Left renal pelvis (tissue), 4 donors: ENCODE measurements at regions not wholly inside any gene's neighbourhood (a gene's known extent, or its start where the extent isn't known, plus 50 kb on each side); places are given as distances from the start of the nearest gene placed in this dataset.

Source experiments
- DNase-seq, 4 donors: peaks; one replicate each; pipeline ENCODE4 v3.0.0-alpha.2; 2013; ENCODE audit warnings: low read depth in 4 of 4, low spot score in 3 of 4

- no peak for DNase-seq
Measured at GRCh38 chr7:18400726-18401125, 94.8 kb upstream of the HDAC9 start.

GRCh38 chr7:18401757-18402156 is 93.8 kb upstream of the HDAC9 start:
- no peak for DNase-seq

DNA sequence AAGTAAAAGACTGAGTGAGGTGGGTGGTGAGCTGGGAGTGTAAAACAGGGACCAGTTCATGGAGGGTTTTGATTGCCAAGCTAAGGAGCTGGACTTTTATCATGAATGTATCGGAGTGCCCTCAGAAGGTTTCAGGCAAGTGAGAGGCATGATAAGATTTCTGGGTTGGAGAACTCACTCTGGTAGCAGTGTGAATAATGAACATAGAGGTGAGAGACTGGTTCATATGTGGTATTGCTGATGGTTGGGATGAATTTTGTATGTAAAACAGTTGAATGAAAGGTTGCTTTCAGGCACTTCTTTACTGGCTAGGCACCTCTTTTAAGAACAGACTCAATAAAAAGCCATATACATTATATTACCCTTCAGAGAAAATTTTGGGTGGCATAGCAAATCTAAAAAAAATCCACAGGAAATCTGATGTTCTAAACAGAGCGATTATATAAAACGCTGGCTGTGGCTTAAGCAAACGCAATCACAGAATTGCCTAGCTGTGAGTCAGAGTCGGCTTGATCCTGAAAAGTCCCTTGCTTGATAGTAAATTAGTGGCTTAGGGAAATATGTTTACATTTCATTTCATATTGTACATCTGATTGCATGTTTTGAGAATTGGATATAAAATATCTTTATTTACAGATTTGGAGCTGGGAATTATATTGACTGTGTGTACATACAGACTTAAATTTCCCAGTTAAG is 92.9 kb upstream of the HDAC9 start:
- no peak for DNase-seq

DNA sequence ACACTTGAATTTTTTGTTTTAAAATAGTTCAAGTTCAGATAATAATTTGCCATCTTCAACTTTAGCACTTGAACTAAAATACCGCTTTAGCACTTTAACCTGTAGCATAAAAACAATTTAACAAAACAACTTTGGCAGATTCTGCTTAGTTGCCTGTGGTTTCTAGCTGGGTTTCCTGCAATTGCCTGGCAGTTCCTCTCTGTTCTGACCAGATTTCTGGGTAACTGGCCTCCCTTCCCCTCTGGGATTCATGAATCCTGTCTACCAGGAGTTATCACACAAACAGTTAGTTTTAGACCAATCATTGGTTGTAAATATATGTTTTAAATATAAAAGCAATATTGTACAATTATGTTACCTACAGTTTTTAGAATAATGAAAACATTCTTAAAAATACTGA is 89.8 kb upstream of the HDAC9 start:
- DNase-seq, result no peak

GRCh38 chr7:18407385-18407784 is 88.2 kb upstream of the HDAC9 start:
- no peak for DNase-seq

DNA sequence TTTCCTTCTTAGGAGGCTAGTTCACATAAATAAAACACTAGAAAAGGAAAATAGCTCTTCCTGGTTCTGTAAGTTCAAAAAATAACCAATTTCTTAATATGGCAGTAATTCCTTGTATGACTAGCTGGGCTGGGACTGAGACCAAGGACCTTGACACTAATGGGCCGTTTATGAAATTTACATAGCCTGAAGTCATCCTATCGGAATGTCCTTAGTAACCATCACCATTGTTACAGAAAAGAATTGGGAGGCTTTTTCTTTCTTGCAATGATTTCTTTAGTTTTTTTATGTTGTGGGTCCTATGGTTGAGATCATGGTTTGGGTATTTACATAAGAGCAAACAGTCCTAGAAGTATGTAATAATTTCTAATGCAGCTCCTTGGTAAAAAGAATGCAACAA is 87.1 kb upstream of the HDAC9 start:
- DNase-seq, result no peak

GRCh38 chr7:18408868-18409267 is 86.7 kb upstream of the HDAC9 start:
- no peak for DNase-seq

GRCh38 chr7:18413447-18413846 is 82.1 kb upstream of the HDAC9 start:
- no peak for DNase-seq

GRCh38 chr7:18414885-18415284 is 80.7 kb upstream of the HDAC9 start:
- no peak for DNase-seq

GRCh38 chr7:18416988-18417387 is 78.6 kb upstream of the HDAC9 start:
- no peak for DNase-seq

DNA sequence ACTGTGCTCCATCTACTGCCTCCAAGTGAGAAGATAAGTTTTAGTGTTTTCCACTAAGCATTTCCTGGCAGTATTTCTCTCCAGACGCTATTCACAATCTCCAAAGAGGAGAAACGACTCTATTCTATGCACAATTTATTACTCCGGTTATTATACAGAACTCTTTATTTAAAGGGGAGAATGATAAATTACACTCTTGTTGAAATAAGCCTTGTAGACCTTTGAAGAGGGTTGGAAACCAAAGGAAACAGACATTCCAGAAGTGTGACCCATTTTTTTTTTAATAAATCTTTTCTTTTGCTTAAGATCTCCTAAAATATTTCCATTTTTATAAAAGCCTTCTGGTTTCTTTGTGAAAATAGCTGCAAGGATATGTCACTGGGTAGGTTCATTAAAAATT is 76.1 kb upstream of the HDAC9 start:
- no peak for DNase-seq

GRCh38 chr7:18420108-18420507 is 75.4 kb upstream of the HDAC9 start:
- DNase-seq, result no peak

DNA sequence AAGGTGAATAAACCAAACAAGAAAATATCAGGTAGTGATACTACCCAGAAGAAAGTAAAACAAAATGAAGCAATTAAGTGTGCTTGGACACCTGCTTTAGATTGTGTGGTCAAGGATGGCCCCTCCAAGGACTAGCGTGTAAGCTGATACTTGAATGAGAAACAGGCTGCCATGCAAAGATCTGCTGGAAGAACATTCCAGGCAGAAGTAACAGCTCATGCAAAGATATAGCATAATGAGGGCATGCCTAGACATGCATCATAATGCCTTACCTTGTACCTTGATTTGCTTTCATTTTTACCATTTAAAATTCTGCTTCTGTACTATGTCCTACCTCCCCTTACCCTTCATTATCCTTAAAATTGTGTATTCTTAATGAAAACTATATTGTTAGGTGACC is 74.8 kb upstream of the HDAC9 start:
- no peak for DNase-seq

DNA sequence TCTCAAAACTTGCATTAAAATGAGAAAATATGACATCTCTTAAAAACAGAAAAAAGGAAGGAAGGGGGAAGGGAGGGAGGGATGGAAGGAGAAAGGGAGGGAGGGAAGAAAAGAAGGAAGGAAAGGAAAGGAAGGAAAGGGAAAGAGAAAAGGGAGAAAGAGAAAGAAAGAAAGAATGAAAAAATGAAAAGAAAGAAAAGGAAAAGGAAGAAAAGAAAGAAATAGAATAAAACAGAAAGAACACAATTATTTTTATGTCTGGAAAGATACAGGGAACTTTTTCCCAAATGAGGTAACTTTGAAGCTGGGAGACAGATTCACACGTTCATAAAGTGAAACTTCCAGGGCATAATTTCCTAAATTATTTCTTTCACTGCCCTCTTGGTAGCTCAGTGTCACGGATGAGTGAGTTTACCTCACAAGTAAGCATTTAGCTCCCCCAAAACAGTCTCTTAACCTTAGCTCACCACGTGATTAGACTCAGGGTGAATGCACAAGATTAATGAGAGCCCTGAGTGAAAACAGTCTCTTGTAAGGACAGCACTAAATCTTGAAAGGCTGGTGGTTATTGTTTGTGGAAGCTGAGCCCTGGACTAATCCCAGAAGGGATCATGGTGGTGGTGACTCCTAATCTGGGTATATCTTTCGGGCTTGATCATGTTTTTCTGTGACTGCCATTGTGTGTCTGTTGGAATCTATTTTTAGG is 74.1 kb upstream of the HDAC9 start:
- DNase-seq, result no peak

DNA sequence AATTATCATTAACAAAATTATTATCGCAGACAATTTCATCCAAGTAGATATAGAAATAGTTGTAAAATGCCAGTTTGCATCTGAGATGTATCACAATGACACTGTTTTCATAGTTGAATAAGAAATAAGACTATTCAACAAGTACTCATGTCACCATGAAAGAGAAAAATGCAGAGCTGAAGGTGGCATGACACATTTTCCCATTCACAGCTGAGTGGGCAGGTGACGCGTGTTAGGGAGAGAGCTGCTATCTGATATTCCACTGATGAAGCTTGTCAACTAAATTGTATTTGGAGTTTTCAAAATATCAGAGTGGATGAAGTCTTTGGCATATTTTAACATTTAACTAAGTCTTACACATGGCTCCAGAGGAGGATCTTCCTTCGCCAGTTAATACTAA is 70.3 kb upstream of the HDAC9 start:
- no peak for DNase-seq

GRCh38 chr7:18425838-18426445 is 69.6 kb upstream of the HDAC9 start:
- no peak for DNase-seq

- DNase-seq, result no peak
Measured at GRCh38 chr7:18426564-18427226, 68.9 kb upstream of the HDAC9 start.

DNA sequence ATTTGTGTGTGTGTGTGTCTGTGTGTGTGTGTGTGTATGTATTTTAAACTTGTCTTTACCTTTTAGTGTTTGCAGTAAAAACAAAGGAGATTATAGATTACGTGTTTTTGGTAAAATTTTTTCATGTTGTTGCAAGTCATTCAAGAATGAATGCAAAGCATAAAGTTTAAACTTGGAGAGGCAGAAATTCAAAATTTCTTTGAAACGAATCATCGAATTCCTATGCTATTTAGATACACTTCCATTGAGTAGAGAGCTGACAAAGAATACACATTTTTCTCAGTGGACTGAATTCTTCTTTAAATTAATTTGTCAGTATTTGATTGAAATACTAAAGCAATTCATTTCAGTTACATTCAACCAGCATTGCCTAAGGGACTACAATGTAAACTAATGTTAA is 66.0 kb upstream of the HDAC9 start:
- no peak for DNase-seq

- no peak for DNase-seq
Measured at GRCh38 chr7:18430810-18431209, 64.7 kb upstream of the HDAC9 start.

- DNase-seq, result no peak
Measured at GRCh38 chr7:18434171-18434570, 61.4 kb upstream of the HDAC9 start.

GRCh38 chr7:18437101-18437500 is 58.4 kb upstream of the HDAC9 start:
- DNase-seq, result no peak

DNA sequence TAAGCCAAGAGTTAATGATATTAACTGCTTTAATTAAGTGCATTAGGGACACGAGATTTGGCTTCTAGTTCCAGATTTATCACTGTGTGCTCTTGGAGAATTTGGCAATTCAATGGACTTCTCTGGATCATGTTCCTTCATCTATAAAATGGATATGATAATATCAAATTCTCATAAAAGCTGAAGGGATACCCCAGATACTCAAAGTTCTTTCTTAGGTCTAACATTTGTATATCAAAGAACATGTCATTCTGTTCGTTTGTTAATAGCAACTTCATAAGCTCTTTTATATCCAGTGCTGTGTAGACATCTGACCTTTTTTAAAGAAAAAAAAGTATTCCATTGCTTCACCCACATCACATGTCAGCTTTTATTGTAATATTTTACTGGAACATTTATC is 54.6 kb upstream of the HDAC9 start:
- DNase-seq, result no peak
